Thoracic aorta (tissue), 2 donors: ENCODE measurements at regions not wholly inside any gene's neighbourhood (a gene's known extent, or its start where the extent isn't known, plus 50 kb on each side); places are given as distances from the start of the nearest gene placed in this dataset.

Experiments used
- ATAC-seq: fragments of 150-250 bp; one replicate; pipeline ENCODE4 v1.8.0; 2017; ENCODE audit warnings: low read depth; ENCODE audit not compliant: insufficient number of reproducible peaks, low FRiP score
- DNase-seq: peaks from one replicate; pipeline ENCODE4 v3.0.0-alpha.2; 2020; ENCODE audit warnings: low spot score
- H3K27ac ChIP-seq, 2 donors: fragments of 200-600 bp; sonication (generic); 1 replicate in 1 of 2; 2 replicates in 1 of 2; pipeline ENCODE4 v1.5.1; 2016; ENCODE audit warnings: mild to moderate bottlenecking in 2 of 2, moderate library complexity in 2 of 2
- H3K27me3 ChIP-seq: fragments of 200-600 bp; sonication (generic); replicated peaks from 2 replicates; pipeline ENCODE4 v1.6.0; 2016; ENCODE audit warnings: mild to moderate bottlenecking; ENCODE audit not compliant: insufficient read depth
- H3K36me3 ChIP-seq: fragments of 200-600 bp; sonication (generic); one replicate; pipeline ENCODE4 v1.5.1; 2016
- H3K4me1 ChIP-seq, 2 donors: fragments of 200-600 bp; sonication (generic); 1 replicate in 1 of 2; 2 replicates in 1 of 2; pipeline versions ENCODE4 v1.5.1 to v1.6.0; 2016; ENCODE audit warnings: low read depth in 2 of 2, mild to moderate bottlenecking in 1 of 2; ENCODE audit not compliant: control insufficient read depth in 1 of 2
- H3K4me3 ChIP-seq: fragments of 200-600 bp; sonication (generic); 2 replicates; pipeline ENCODE4 v1.5.1; 2016; ENCODE audit warnings: mild to moderate bottlenecking
- H3K9me3 ChIP-seq: fragments of 200-600 bp; sonication (generic); 2 replicates; pipeline ENCODE4 v1.5.1; 2016
- TF ChIP-seq, protein P1 (sequence below): fragments of 200-600 bp; sonication (generic); IDR thresholded peaks from one replicate; pipeline ENCODE4 v1.5.1; 2019; ENCODE audit warnings: antibody characterized with exemption

- H3K4me1 ChIP-seq: peaks cover 7 to 19% of the 10 kb centered on the region in 2 donors
- DNase-seq: no peak
- H3K4me3 ChIP-seq: no peak overlapping the region
- TF ChIP-seq, protein P1, sequence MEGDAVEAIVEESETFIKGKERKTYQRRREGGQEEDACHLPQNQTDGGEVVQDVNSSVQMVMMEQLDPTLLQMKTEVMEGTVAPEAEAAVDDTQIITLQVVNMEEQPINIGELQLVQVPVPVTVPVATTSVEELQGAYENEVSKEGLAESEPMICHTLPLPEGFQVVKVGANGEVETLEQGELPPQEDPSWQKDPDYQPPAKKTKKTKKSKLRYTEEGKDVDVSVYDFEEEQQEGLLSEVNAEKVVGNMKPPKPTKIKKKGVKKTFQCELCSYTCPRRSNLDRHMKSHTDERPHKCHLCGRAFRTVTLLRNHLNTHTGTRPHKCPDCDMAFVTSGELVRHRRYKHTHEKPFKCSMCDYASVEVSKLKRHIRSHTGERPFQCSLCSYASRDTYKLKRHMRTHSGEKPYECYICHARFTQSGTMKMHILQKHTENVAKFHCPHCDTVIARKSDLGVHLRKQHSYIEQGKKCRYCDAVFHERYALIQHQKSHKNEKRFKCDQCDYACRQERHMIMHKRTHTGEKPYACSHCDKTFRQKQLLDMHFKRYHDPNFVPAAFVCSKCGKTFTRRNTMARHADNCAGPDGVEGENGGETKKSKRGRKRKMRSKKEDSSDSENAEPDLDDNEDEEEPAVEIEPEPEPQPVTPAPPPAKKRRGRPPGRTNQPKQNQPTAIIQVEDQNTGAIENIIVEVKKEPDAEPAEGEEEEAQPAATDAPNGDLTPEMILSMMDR: no peak
- no peaks in the 10 kb centered on the region for H3K27me3 ChIP-seq
- no peak overlapping the region for H3K27ac ChIP-seq
- no peaks in the 10 kb centered on the region for H3K9me3 ChIP-seq
- no peaks in the 10 kb centered on the region for H3K36me3 ChIP-seq
- ATAC-seq: no peak
These were observed 645.8 kb upstream of the GJE1 start for GRCh38 chr6:141486942-141487341.

DNA sequence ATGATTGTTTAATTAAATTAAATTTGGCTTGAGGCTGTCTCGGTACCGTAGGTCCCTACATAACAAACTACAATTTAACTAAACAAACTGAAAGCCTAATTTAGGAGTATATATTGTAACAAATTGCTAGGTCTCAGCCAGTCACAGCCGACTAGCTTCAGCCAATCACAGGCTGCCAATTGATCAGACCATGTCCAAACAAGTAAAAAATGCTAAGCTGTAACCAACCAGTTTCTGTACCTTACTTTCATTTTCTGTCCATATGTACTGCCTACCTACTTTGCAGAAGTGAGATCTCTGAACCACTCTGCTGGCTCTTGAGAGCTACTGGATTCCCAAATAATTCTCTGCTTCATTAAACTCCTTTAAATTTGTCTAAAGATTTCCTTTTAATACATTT is 648.0 kb upstream of the GJE1 start:
- Histone ChIP-seq H3K4me3 (no peak overlapping the region), H3K27me3 (no peaks in the 10 kb centered on the region), H3K27ac (no peak overlapping the region), H3K9me3 (no peaks in the 10 kb centered on the region), H3K36me3 (no peaks in the 10 kb centered on the region), H3K4me1 (peaks cover 7 to 19% of the 10 kb centered on the region in 2 donors)
- TF ChIP-seq, protein P1: no peak
- DNase-seq: no peak
- no peak for ATAC-seq

GRCh38 chr6:141483598-141484061 is 649.1 kb upstream of the GJE1 start:
- DNase-seq: no peak

DNA sequence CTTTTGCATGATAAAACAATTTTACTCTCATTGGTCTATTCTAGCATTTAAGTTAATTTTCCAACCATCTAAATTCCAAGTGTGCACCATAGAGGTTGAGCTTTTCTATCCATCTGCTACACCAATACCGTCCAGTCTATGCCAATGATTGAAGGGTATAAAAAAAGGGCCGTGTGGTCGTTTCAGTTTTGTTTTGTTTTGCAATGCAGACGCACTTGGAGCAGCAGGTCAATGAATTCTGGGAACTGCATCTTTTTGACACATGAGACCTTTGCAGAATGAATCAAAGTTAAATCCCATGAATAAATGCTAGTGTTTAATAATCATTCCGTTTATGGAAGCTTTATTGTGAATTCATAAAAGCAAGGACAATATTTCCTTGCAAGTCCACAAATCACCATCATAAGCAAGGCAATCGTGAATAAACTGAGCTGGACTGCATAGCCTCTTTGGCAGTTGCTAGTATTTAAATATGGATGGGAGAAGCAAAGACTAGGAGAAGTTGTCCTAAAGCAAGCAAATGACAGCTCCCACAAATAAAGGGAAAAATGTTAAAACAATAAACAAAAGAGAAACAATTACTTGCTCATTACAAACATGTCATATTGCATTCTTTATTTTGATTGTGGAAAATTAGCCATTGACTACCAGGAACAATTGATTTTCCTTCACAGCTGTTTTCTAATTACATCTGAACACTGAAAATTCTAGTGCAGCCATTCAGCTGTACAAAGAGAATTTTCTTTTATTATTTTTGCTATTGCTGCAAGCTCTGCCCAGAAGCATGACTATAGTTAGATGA is 649.7 kb upstream of the GJE1 start:
- TF ChIP-seq, protein P1: no peak
- Histone ChIP-seq H3K36me3 (no peaks in the 10 kb centered on the region), H3K27ac (peak overlapping the region in 1 of 2 donors; percentile 22), H3K4me1 (peaks cover 7 to 19% of the 10 kb centered on the region in 2 donors), H3K27me3 (no peaks in the 10 kb centered on the region), H3K9me3 (no peaks in the 10 kb centered on the region), H3K4me3 (peak overlapping the region; percentile 62)
- ATAC-seq (no peak), DNase-seq (no peak)

More at GRCh38 chr6:141483598-141484061, 649.1 kb upstream of the GJE1 start:
- TF ChIP-seq, protein P1: no peak
- no peaks in the 10 kb centered on the region for H3K36me3 ChIP-seq
- H3K9me3 ChIP-seq: no peaks in the 10 kb centered on the region
- H3K27ac ChIP-seq: peak overlapping the region in 1 of 2 donors; percentile 22
- H3K4me1 ChIP-seq: peaks cover 7 to 19% of the 10 kb centered on the region in 2 donors
- H3K4me3 ChIP-seq: peak overlapping the region; percentile 62
- ATAC-seq: no peak
- no peaks in the 10 kb centered on the region for H3K27me3 ChIP-seq

- H3K4me1 ChIP-seq: no peaks in the 10 kb centered on the region
- H3K4me3 ChIP-seq: no peak overlapping the region
- H3K27me3 ChIP-seq: no peaks in the 10 kb centered on the region
- H3K27ac ChIP-seq: no peak overlapping the region
- DNase-seq (no peak), ATAC-seq (no peak)
- no peaks in the 10 kb centered on the region for H3K36me3 ChIP-seq
- H3K9me3 ChIP-seq: no peaks in the 10 kb centered on the region
- TF ChIP-seq, protein P1: no peak
These were observed 657.5 kb upstream of the GJE1 start for GRCh38 chr6:141475259-141475658.
